Hematopoietic multipotent progenitor cell (in vitro differentiated cells): ENCODE measurements at regions not wholly inside any gene's neighbourhood (a gene's known extent, or its start where the extent isn't known, plus 50 kb on each side); places are given as distances from the start of the nearest gene placed in this dataset.

Experiments used
- DNase-seq, 3 donors: peaks; one replicate each; pipeline ENCODE4 v3.0.0-alpha.2; 2011 to 2015; ENCODE audit warnings: low read depth in 2 of 3, low spot score in 2 of 3

GRCh38 chr3:115517457-115518050 lies 105.8 kb upstream of the GAP43 start:
- no peak for DNase-seq

- DNase-seq, result no peak
Measured at GRCh38 chr3:115518100-115518852, 105.0 kb upstream of the GAP43 start.

GRCh38 chr3:115520241-115520640 lies 103.1 kb upstream of the GAP43 start:
- no peak for DNase-seq

GRCh38 chr3:115520651-115521245 lies 102.6 kb upstream of the GAP43 start:
- peak in 1 of 3 donors; percentile 24 for DNase-seq

GRCh38 chr3:115523458-115523857 lies 99.9 kb upstream of the GAP43 start:
- DNase-seq, result no peak

- no peak for DNase-seq
Measured at GRCh38 chr3:115524549-115524948, 98.8 kb upstream of the GAP43 start.

- DNase-seq, result no peak
Measured at GRCh38 chr3:115525731-115526130, 97.6 kb upstream of the GAP43 start.

GRCh38 chr3:115533218-115533617 lies 90.1 kb upstream of the GAP43 start:
- no peak for DNase-seq

- no peak for DNase-seq
Measured at GRCh38 chr3:115536171-115536570, 87.1 kb upstream of the GAP43 start.

- no peak for DNase-seq
Measured at GRCh38 chr3:115537669-115538068, 85.6 kb upstream of the GAP43 start.

GRCh38 chr3:115547207-115547606 lies 76.1 kb upstream of the GAP43 start:
- no peak for DNase-seq

GRCh38 chr3:115548611-115549010 lies 74.7 kb upstream of the GAP43 start:
- DNase-seq, result no peak

GRCh38 chr3:115549071-115549470 lies 74.2 kb upstream of the GAP43 start:
- DNase-seq, result no peak

- DNase-seq, result no peak
Measured at GRCh38 chr3:115550285-115550761, 73.0 kb upstream of the GAP43 start.

- no peak for DNase-seq
Measured at GRCh38 chr3:115551016-115551415, 72.3 kb upstream of the GAP43 start.

GRCh38 chr3:115552007-115552406 lies 71.3 kb upstream of the GAP43 start:
- no peak for DNase-seq

- DNase-seq, result no peak
Measured at GRCh38 chr3:115553796-115554486, 69.4 kb upstream of the GAP43 start.

- no peak for DNase-seq
Measured at GRCh38 chr3:115554487-115554807, 68.9 kb upstream of the GAP43 start.

GRCh38 chr3:115562636-115563267 lies 60.6 kb upstream of the GAP43 start:
- no peak for DNase-seq

- no peak for DNase-seq
Measured at GRCh38 chr3:115563984-115564383, 59.3 kb upstream of the GAP43 start.

GRCh38 chr3:115571413-115571812 lies 51.9 kb upstream of the GAP43 start:
- no peak for DNase-seq
